ENCODE measurements at regions not wholly inside any gene's neighbourhood (a gene's known extent, or its start where the extent isn't known, plus 50 kb on each side); places are given as distances from the start of the nearest gene placed in this dataset.

DNA sequence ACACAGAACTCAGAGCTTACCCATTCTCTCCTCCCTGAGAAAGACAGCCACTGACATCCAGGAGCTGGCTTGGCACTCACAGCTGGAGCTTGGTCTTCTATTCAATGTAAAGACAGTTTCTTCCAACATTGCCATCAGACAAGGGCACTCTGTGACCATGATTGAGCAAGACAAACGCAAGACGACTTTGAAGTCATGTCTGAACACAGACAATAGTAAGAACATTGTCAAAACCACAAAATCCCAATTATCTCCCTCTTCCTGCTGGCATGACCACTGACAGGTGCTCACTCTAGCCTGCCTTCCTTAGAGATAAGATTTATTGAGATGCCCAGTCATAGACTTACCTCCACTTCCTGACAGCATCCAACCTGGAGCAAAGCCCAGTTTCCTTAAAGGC, 328.0 kb downstream of the MSX2 start:
- DNase-seq (ENCODE audit: low read depth in 1 of 2, low spot score in 1 of 2) = no peak

DNA sequence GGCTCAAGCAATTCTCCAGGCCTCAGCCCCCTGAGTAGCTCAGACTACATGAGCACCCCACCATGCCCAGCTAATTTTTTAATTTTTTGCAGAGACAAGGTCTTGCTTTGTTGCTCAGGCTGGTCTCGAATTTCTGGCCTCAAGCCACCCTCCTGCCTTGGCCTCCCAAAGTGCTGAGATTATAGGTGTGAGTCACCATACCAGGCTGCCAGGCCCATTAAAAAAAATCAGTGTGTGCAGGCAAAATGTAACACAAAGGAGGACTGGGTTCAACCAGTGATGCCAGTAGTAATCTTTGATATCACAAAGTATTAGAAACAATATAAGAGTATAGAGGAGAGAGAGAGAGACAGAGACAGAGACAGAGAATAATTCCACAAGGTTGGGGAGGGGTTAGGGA, 322.7 kb downstream of the MSX2 start:
- no peak for DNase-seq (ENCODE audit: low read depth in 1 of 2, low spot score in 1 of 2)

DNA sequence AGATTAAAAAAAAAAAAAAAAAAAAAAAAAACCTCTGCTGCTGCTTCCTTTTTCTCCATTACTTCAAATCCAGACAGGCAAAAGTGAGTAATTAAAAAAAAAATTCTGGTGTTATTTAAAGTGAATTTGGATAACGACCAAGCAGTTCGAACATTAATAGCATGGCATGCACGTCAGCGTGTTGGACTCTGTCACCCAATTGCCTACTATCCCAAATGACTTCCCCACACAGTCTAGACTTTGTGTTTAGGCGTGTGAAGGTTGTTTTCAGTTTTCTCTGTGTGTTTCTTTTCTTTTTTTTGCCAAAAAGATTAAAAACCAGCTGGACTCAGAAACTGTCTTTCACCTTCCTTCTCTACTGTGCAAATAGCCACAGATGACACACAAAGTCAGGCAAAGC, 321.4 kb downstream of the MSX2 start:
- no peak for DNase-seq (ENCODE audit: low read depth in 1 of 2, low spot score in 1 of 2)

DNA sequence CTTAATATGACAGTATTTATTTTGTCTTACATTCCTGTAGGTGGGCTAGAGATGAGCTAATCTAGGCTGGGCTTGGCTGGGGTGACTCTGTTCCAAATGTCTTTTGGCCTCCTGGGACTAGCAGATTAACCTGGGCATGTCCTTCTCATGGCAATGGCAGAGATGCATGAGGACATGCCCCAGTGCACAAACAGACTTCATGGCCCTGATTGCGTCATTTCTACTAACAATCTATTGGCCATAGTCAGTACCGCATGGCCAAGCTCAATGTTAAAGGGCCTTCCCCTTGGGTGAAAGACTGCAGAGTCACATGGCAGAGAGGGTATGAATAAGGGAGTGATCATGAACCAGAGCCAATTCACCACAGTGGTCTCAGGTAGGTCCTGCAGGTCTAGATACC, 313.4 kb downstream of the MSX2 start:
- no peak for DNase-seq (ENCODE audit: low read depth in 1 of 2, low spot score in 1 of 2)

DNA sequence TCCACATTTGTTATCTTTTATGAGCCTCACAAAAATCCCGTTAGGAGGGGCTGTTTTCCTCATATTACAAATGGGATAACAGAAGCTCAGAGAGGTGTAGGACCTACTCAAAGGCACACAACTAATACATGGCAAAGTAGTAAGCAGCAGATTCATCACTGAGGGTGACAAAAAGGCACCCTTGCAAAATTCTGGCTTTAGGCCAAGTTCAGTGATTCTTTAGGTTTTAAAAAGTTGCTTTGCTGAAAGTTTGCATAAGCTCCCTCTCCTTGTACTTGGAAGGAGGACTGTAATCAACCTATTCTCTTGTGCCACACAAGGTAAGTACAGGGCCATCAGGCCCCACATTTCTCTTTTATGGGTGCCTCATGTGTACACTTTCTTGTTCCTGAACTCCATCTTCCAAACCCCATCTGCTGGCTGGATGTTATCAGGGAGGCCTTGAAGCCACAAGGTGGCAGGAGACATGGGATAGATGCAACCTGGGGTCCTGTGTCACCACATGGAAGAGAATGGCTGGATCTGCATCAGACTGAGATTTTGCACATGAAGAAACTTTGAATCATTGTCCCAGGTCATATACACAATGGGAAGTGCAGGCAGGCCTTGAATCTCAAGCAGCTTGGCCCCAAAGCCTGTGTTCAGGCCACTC, 311.6 kb downstream of the MSX2 start:
- no peak for DNase-seq (ENCODE audit: low read depth in 1 of 2, low spot score in 1 of 2)

DNA sequence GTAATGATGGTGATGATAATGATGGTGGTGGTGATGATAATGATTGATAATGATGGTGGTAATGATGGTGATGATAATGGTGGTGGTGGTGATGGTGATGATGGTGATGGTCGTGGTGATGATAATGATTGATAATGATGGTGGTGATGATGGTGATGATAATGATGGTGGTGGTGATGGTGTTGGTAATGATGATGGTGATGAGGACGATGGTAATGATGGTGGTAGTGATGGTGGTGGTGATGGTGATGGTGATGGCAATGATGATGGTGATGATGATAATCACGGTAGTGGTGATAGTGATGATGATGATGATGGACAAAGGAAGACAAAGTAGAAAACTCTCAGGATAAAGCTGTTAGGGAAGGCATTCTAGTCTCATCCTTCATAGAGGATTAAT, 310.5 kb downstream of the MSX2 start:
- DNase-seq (ENCODE audit: low read depth in 1 of 2, low spot score in 1 of 2) = no peak

DNA sequence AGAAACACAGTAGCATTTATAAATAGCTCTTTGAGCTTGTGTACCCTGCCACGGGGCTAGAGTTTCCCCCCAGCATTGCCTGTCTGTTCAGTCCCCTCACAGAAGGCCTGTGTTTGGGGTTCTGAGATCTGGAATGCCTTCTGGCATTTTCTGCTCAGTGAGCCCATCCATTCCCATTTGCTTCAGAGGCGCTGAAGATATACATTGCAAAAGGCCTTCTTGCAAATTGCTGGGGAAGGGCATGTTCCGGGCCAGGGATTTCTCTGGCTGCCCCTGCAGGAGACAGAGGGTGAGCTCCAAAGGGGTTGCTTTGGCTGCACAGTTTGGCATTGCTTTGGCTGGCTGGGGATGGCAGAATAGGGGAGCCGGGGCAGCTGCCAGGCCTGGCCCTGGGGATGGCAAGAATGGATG, 308.4 kb downstream of the MSX2 start:
- DNase-seq (ENCODE audit: low read depth in 1 of 2, low spot score in 1 of 2) = no peak

DNA sequence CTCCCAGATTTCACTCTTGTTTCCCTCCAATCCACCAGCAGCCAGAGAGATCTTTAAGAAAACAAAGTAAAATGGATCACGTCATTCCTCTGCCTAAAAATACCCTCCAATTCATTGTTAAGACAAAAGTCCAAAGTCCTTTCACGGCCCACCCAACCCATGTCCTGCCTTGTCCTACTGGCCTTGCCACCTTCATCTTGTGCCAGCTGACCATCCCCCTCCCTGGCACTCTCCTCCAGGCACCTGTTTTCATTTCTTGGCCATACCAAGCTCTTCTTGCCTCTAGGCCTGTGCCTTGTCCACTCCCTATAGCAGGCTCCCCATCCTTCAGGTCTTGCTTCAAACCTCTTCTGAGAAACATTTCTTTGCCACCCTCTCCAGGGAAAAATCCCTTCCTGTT, 307.6 kb downstream of the MSX2 start:
- no peak for DNase-seq (ENCODE audit: low read depth in 1 of 2, low spot score in 1 of 2)

DNA sequence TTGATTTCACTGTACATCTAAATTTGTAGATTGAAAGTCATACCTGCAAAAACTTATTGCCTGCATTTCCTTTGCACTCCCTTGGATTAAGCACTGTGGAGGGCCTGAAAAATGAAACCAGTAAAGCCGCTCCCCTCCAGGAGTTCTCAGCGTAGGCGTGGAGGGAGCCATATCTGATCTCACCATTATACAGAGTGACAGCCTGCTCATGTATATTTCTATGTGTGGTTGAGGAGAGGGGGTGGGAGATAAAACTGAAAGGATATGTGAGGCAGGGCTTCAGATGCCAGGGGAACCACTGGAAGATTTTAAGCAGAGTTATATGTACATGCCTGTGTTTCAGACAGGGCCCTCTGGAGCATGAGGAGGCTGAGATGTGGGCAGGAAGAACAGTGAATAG, 303.0 kb downstream of the MSX2 start:
- DNase-seq (ENCODE audit: low read depth in 1 of 2, low spot score in 1 of 2) = no peak

DNA sequence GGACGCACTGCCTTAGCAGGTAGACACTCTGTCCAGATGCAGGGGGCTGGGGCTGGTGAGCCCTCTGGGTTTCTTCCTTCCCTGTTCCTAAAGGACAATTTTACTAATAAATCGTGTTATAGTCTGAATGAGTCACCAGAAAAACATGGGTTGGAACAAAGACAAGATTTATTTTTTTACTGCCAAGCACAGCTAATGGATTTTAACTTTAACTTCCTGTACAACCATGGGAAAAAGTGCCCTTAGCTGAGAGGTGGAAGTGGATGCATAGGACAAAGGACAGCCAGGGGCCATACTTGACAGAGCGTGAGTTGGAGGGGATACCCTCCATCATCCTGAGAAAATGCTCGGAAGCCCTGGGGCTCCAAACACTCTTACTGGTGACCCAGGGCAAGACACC, 300.7 kb downstream of the MSX2 start:
- no peak for DNase-seq (ENCODE audit: low read depth in 1 of 2, low spot score in 1 of 2)

DNA sequence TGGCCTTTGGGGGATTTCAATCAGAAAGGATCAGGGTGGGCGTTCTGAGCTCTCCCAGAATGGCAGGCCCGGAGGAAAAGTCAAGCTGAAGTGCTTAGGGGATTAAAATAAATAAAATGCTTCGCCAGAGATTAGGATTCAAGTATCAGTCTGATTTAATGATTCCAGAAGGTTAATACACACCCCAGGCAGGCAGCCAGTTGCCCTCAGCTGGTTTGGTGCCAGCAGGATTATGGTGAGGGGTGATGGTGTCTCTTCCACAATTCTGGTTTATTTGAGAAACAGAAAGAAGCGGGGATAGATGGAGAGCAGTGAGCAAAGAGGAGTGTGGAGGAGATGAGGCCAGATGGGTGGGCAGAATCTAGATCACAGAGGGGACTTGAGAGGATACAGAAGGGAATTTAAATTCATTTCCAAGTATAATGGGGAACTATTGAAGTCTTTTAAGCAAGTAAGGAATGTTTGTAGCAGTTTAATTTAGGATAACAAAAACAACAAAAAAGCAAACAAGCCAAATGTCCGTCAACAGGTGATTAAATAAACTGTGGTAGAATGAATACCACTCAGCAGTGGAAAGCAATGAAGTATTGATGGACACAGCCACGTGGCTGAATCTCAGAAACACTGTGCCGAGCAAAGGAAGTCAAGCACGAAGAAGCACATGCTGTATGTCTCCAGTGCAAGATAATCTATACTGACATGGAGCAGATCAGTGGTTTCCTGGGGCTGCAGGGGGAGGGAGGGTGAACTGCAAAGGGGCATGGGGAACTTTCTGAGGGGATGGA, 297.7 kb downstream of the MSX2 start:
- DNase-seq (ENCODE audit: low read depth in 1 of 2, low spot score in 1 of 2) = no peak

DNA sequence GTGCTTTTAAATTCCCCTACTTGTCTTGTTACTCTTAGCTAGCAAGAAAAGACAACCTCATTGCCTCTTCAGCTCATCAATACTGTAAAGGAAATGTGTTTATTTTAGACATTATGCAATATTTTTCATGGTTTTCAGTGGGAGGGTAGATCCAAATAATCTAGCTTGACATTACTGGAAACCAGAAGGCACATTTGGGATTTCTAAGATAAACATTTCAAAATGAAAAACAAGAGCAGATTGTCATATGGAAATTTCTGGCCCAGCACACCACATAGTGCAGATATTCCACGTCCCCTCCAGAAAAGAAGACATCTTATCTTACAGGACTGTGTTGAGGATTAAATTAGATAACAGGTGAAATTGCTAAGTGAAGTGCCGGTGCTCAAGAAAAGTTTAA, 296.9 kb downstream of the MSX2 start:
- no peak for DNase-seq (ENCODE audit: low read depth in 1 of 2, low spot score in 1 of 2)

DNA sequence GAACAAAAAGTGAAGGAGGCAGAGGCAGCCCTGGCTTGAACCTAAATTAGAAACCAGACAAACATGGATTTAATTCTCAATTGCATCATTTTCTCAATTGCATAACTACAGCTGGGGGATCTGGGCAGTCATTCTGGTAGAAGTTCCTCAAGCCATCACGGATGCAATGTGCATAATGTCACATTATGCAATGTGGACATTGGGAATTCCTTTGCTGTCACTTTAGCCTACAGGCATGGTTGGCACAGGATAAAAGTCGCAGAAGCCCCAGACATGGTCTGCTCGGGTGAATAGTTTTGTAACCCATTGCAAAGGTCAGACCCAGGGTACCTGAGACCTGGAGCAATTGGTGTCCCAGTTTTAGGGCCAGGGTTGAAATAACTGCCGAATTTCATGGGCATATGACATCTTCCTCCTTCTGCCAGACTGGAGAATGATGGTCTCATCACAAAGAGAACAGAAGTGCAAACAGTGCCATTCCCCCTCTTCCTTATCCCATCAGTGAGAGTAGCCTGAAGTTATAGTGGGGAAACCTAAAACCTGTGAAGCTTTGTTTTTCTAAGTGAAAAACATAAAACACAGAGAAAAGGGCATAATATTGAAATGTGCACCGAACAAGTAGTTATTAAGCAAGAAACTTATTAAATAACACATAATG, 290.8 kb downstream of the MSX2 start:
- DNase-seq (ENCODE audit: low read depth in 1 of 2, low spot score in 1 of 2) = no peak

DNA sequence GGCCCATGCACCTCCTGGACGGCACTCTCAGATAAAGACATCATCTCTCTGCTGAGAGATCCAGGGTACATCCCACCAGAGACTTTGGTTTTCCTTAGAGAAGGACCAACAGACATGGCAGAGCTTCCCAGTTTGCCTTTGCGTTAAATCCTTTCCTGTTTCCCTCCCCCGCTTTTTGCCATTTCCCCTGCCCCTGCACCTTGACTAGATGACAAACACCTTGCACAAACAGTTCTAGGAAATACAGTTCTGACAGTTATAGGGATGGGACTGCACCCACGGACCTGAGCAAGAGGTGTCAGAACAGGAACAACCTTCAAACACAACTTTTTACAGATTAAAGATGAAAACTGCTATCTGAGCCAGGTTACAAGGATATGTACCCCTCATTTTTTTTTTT, 288.9 kb downstream of the MSX2 start:
- DNase-seq (ENCODE audit: low read depth in 1 of 2, low spot score in 1 of 2) = no peak

DNA sequence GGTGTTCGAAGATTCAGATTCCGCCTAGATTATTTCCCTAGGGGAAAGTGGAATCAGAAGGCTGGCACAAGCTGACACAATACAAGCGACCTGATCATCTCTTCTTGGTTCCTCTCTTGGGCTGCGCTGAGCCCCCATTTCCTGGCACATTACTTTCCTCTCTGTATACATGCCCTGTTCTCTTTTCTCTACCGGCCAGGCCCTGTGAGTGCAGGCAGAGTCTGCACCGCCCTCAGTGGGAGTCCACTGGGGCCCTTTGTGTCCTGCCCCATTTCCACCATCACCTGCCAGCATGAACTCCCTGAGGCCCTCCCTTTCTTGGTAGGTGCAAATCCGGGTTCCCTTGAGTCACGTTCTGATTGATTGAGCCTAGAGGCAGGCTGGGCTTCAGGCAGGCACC, 287.9 kb downstream of the MSX2 start:
- no peak for DNase-seq (ENCODE audit: low read depth in 1 of 2, low spot score in 1 of 2)

DNA sequence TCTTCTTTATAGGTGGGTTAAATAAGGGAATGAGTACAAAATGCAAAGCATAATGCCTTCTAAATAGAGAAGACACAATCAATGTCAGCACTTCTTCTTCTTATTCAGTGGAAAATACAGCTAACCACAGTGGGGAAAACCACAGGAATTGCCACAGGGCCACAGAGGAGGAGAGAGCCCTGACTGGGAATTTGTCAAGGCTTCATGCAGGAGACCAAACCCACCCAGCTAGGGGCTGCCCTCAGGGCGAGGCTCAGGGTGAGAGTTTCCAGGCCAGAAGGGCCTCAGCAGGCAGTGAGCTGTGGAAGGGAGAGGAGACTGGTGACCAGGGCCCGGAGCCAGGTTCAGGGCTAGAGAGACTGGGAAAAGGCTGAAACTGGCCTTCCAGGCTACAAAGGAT, 279.1 kb downstream of the MSX2 start:
- no peak for DNase-seq (ENCODE audit: low read depth in 1 of 2, low spot score in 1 of 2)

DNA sequence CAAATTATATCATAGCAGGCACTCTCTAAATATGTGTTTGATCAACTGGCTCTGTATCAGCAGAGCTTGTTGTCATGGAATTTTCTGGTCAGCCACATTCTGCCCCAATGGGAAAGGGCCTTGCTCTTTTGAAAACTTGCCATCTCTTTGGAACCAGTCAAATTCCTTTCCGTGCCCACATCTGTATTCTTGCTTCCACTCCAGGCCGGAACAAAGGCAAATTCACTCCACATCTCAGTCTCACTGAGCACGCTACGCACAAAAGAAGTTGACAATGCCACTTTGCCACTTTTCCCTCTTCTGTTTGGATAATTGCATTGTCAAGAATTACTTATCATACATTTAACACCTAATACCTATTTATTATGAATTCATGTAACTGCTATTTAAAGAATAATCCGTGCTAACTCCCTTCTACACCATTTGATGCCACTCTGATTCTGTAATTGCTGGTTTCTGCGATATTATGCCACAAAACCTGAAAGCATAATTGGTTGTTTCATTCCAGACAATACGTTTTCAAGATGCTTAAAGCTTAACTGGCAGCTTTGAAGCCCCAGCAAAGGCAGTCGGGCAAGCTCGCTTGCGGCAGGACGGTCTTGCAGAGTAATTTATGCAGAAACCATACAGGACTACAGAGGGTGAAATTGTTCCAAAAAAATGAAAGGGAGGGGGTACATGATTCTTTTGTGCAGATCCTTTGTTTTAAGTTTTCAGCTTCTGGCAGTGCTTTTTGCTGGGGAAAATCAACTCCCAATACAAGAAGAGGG, 277.7 kb downstream of the MSX2 start:
- no peak for DNase-seq (ENCODE audit: low read depth in 1 of 2, low spot score in 1 of 2)

DNA sequence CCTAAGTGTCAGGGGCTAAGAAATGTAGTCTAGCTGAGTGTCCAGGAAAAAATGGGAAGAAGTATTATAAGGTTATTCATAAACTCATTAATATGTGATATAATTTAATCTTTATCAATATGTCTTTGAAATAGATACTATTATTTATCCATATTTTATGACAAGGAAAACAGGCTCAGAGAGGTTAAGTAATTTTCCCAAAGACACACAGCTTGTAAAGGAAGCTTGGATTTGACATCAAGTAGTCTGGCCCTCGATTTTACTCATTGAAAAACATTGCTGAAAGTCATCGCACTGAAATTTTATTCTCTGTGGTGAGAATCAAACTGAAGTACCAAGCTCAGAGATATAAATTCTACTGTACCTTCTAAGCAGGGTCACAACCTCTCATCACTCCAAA, 276.9 kb downstream of the MSX2 start:
- DNase-seq (ENCODE audit: low read depth in 1 of 2, low spot score in 1 of 2) = no peak

DNA sequence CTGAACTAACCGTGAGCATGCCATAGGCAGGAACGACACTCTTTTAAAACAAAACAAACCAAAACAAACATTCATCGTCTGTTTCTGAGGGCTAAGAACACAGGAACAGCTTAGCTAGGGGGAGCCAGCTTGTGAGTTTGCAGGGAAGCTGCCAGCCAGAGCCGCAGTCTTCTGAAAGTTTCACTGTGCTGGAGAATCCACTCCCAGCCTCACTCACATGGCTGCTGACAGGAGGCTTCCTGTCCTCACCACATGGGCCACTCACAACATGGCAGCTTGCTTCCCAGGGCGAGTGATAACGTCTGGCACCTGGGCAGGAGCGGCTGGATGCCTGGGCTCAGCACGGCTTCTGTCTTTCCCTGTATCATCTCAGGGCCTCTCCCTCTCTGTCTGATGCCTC, 275.2 kb downstream of the MSX2 start:
- no peak for DNase-seq (ENCODE audit: low read depth in 1 of 2, low spot score in 1 of 2)

DNA sequence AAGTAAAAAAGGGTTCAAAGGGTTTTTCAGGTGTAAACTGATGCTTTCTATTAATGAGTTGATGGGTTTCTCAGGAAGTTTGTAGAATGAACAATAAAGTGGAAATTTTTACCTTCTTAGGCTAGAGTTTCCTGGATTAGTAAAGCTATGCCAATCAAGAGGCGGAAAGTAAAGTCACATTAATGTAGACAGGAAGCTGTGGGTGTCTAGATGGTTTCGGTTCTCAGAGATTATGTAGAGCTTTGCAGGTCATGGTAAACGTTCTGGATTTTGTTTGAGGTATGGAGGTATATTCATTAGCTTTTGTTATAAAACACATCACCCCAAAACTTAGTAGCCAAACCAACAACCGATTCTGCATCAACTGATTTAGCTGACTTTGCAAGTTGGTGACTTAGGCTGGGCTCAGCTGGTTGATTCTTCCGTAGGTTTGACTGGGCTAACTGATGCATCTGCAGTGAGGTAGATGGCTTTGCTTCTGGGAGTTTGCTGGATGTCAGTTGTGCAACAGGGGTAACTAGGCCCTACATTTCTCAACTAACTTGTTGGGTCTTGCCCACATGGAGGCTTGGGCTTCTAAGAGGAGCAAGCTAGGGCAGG, 273.8 kb downstream of the MSX2 start:
- DNase-seq (ENCODE audit: low read depth in 1 of 2, low spot score in 1 of 2) = no peak

DNA sequence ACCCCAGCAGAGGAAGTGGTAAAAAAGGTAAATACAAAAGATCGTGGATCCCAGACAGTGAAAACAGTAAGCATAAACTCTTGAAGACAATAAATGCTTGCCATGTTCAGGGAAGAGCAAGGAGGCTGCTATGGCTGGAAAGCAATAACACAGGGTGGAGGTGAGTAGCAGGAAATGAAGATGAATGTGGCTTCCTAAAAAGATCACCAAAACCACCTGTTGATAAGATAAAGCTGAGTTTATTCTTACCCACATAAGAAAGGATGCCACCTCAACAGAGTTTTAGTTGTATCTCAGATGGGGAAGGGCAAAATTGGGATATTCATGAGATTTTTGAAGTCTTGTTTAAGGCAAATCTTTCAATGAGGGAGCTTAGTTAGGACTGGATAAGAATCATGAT, 273.3 kb downstream of the MSX2 start:
- DNase-seq (ENCODE audit: low read depth in 1 of 2, low spot score in 1 of 2) = no peak

Measured in stimulated activated CD4-positive, alpha-beta T cell treated with anti-CD3 and anti-CD28 coated beads, Interleukin-15, amount 100 ng/mL, for 1 hour (primary cell).